H1 (cell line): ENCODE measurements at regions not wholly inside any gene's neighbourhood (a gene's known extent, or its start where the extent isn't known, plus 50 kb on each side); places are given as distances from the start of the nearest gene placed in this dataset.

Experiments used
- CTCF ChIA-PET: fragments of 300-600 bp; sonication (Branson Sonifier 250); formaldehyde crosslinking; loops from one replicate; lab custom pipeline; 2021; ENCODE audit not compliant: partially characterized antibody; lab: Charles Lee
- POLR2A ChIA-PET: fragments of 300-600 bp; sonication (Branson Sonifier 250); formaldehyde crosslinking; loops from one replicate; lab custom pipeline; 2021; ENCODE audit warnings: inconsistent platforms; ENCODE audit not compliant: partially characterized antibody; lab: Charles Lee
- DNase-seq, 2 experiments: peaks; one replicate each; pipeline versions ENCODE4 v3.0.0 to v3.0.0-alpha.2; 2010 to 2022; ENCODE audit warnings: low spot score in 2 of 2, low read depth in 1 of 2, mixed read lengths in 1 of 2
- FAIRE-seq: peaks from 2 replicates; lab custom pipeline; 2011; peaks lifted over from hg19 to GRCh38; lab: Jason Lieb, UNC
- H2AFZ ChIP-seq: 2 replicates; pipeline ENCODE4 v1.8.1; 2012; ENCODE audit warnings: low read length, inconsistent platforms
- H2AK5ac ChIP-seq: 2 replicates; pipeline ENCODE4 v1.6.1; 2013; ENCODE audit warnings: low read depth, low read length
- H2BK120ac ChIP-seq: replicated peaks from 2 replicates; pipeline ENCODE3; 2013; ENCODE audit warnings: low read depth, low read length, inconsistent platforms
- H2BK12ac ChIP-seq: 2 replicates; pipeline ENCODE4 v1.6.1; 2013; ENCODE audit warnings: low read depth, low read length
- H2BK15ac ChIP-seq: 2 replicates; pipeline ENCODE4 v1.6.1; 2013; ENCODE audit warnings: low read length
- H2BK20ac ChIP-seq: 2 replicates; pipeline ENCODE4 v1.6.1; 2013; ENCODE audit warnings: low read length
- H2BK5ac ChIP-seq: 2 replicates; pipeline ENCODE4 v1.6.1; 2013; ENCODE audit warnings: low read depth, low read length
- H3K14ac ChIP-seq: 2 replicates; pipeline ENCODE4 v1.6.1; 2013; ENCODE audit warnings: inconsistent platforms; ENCODE audit not compliant: insufficient read length
- H3K18ac ChIP-seq: 2 replicates; pipeline ENCODE4 v1.6.1; 2013; ENCODE audit warnings: low read length; ENCODE audit errors: extremely low read depth
- H3K23ac ChIP-seq: 2 replicates; pipeline ENCODE4 v1.6.1; 2013; ENCODE audit warnings: inconsistent platforms; ENCODE audit not compliant: insufficient read length
- H3K23me2 ChIP-seq: 2 replicates; pipeline ENCODE4 v1.6.1; 2013; ENCODE audit warnings: low read depth, low read length
- H3K27ac ChIP-seq: 2 replicates; pipeline ENCODE4 v1.6.1; 2011; ENCODE audit warnings: low read depth, low read length, inconsistent platforms
- H3K27me3 ChIP-seq, 4 experiments: replicated peaks in 1 of 4; 1 replicate in 1 of 4; 2 replicates in 3 of 4; pipeline versions ENCODE4 v1.6.1 to v1.8.1; 2011 to 2013; ENCODE audit warnings: low read length in 3 of 4, mild to moderate bottlenecking in 3 of 4, inconsistent platforms in 2 of 4, mixed read lengths in 2 of 4, moderate library complexity in 1 of 4; ENCODE audit not compliant: control insufficient read depth in 3 of 4, insufficient read depth in 3 of 4; ENCODE audit errors: extremely low read depth in 1 of 4
- H3K36me3 ChIP-seq, 4 experiments: 2 replicates each; pipeline versions ENCODE4 v1.6.1 to v1.8.1; 2011 to 2013; ENCODE audit warnings: mild to moderate bottlenecking in 4 of 4, low read length in 3 of 4, moderate library complexity in 2 of 4, control low read depth in 1 of 4, inconsistent platforms in 1 of 4; ENCODE audit not compliant: insufficient read depth in 4 of 4, control insufficient read depth in 2 of 4
- H3K4ac ChIP-seq: replicated peaks from 2 replicates; pipeline ENCODE3; 2013; ENCODE audit warnings: low read length, low read depth, mixed read lengths, inconsistent platforms; ENCODE audit not compliant: insufficient read length
- H3K4me1 ChIP-seq, 4 experiments: replicated peaks in 1 of 4; 1 replicate in 1 of 4; 2 replicates in 3 of 4; pipeline versions ENCODE4 v1.6.1 to v1.8.1; 2011 to 2013; ENCODE audit warnings: low read length in 3 of 4, inconsistent platforms in 2 of 4, mixed read lengths in 1 of 4; ENCODE audit not compliant: insufficient read depth in 4 of 4, control insufficient read depth in 3 of 4
- H3K4me2 ChIP-seq, 2 experiments: 2 replicates each; pipeline versions ENCODE4 v1.6.1 to v1.8.1; 2011 to 2013; ENCODE audit warnings: low read depth in 2 of 2, low read length in 2 of 2, control low read depth in 1 of 2, inconsistent platforms in 1 of 2, mild to moderate bottlenecking in 1 of 2; ENCODE audit not compliant: insufficient read depth in 1 of 2
- H3K4me3 ChIP-seq, 4 experiments: fragments of 200-600, 300-600 bp in 1 of 4; sonication (generic), shearing (Covaris generic), sonication (Bioruptor Twin) in 1 of 4; 2 replicates each; pipeline versions ENCODE4 v1.5.1 to v1.8.1; 2011 to 2016; ENCODE audit warnings: low read length in 4 of 4, low read depth in 3 of 4, control low read depth in 2 of 4, inconsistent platforms in 2 of 4, mild to moderate bottlenecking in 2 of 4, mixed read lengths in 1 of 4, moderate library complexity in 1 of 4; ENCODE audit not compliant: insufficient read depth in 2 of 4; ENCODE audit errors: extremely low read depth in 1 of 4
- H3K56ac ChIP-seq: replicated peaks from 2 replicates; pipeline ENCODE3; 2013; ENCODE audit warnings: low read depth, mild to moderate bottlenecking, mixed read lengths, low read length, inconsistent platforms; ENCODE audit not compliant: insufficient read length
- H3K79me1 ChIP-seq: 2 replicates; pipeline ENCODE4 v1.6.1; 2013; ENCODE audit warnings: low read depth, low read length, control low read depth
- H3K79me2 ChIP-seq, 2 experiments: 2 replicates each; pipeline versions ENCODE4 v1.6.1 to v1.8.1; 2012 to 2013; ENCODE audit warnings: low read length in 2 of 2, mild to moderate bottlenecking in 2 of 2, inconsistent platforms in 1 of 2; ENCODE audit not compliant: insufficient read depth in 2 of 2, control insufficient read depth in 1 of 2
- H3K9ac ChIP-seq, 4 experiments: replicated peaks in 1 of 4; 1 replicate in 1 of 4; 2 replicates in 3 of 4; pipeline versions ENCODE4 v1.6.1 to v1.8.1; 2011 to 2013; ENCODE audit warnings: low read depth in 3 of 4, low read length in 3 of 4, control low read depth in 2 of 4, mild to moderate bottlenecking in 2 of 4, moderate library complexity in 2 of 4, inconsistent platforms in 1 of 4; ENCODE audit errors: extremely low read depth in 1 of 4
- H3K9me3 ChIP-seq, 2 experiments: 2 replicates each; pipeline versions ENCODE4 v1.6.1 to v1.8.1; 2012 to 2013; ENCODE audit warnings: mild to moderate bottlenecking in 2 of 2, moderate library complexity in 2 of 2, control low read depth in 1 of 2, inconsistent platforms in 1 of 2, low read depth in 1 of 2, low read length in 1 of 2, mixed read lengths in 1 of 2; ENCODE audit not compliant: insufficient read depth in 2 of 2
- H4K20me1 ChIP-seq, 2 experiments: replicated peaks in 1 of 2; 2 replicates each; pipeline versions ENCODE3 to v1.8.1; 2011 to 2013; ENCODE audit warnings: inconsistent platforms in 2 of 2, low read length in 2 of 2, mild to moderate bottlenecking in 1 of 2; ENCODE audit not compliant: insufficient read depth in 2 of 2, control insufficient read depth in 1 of 2
- H4K5ac ChIP-seq: 2 replicates; pipeline ENCODE4 v1.6.1; 2013; ENCODE audit warnings: low read length, low read depth, mixed read lengths, inconsistent platforms; ENCODE audit not compliant: insufficient read length
- H4K8ac ChIP-seq: 2 replicates; pipeline ENCODE4 v1.8.0; 2013; ENCODE audit warnings: mild to moderate bottlenecking, moderate library complexity, low read length, inconsistent platforms; ENCODE audit not compliant: insufficient read depth; ENCODE audit errors: extremely low read depth
- H4K91ac ChIP-seq: replicated peaks from 2 replicates; pipeline ENCODE3; 2013; ENCODE audit warnings: low read length, mixed read lengths, inconsistent platforms; ENCODE audit not compliant: insufficient read length
- BCL11A ChIP-seq, 2 experiments: IDR thresholded peaks; one replicate each; pipeline ENCODE4 v1.6.1; 2011; ENCODE audit warnings: low read depth in 2 of 2, low read length in 2 of 2, mild to moderate bottlenecking in 2 of 2
- BRCA1 ChIP-seq: IDR thresholded peaks from 2 replicates; pipeline ENCODE4 v1.6.1; 2012; ENCODE audit warnings: low read depth, low read length, improper control_type of control experiment
- CBX5 ChIP-seq: fragments of 300-800, 300-1000 bp; sonication (generic); IDR thresholded peaks from 2 replicates; pipeline ENCODE4 v1.7.1; 2016; ENCODE audit warnings: antibody characterized with exemption, low read length, low read depth
- CHD1 ChIP-seq: IDR thresholded peaks from 2 replicates; pipeline ENCODE4 v1.6.1; 2012; ENCODE audit warnings: low read depth, low read length, improper control_type of control experiment
- CHD2 ChIP-seq: IDR thresholded peaks from 2 replicates; pipeline ENCODE4 v1.6.1; 2012; ENCODE audit warnings: low read length, improper control_type of control experiment
- EGR1 ChIP-seq: IDR thresholded peaks from 2 replicates; pipeline ENCODE4 v1.6.1; 2011; ENCODE audit warnings: low read depth, low read length, borderline replicate concordance
- KDM1A ChIP-seq: fragments of 200-600, 300-600 bp; sonication (generic); IDR thresholded peaks from 2 replicates; pipeline ENCODE4 v1.7.1; 2016; ENCODE audit warnings: mild to moderate bottlenecking, low read length, borderline replicate concordance
- RAD21 ChIP-seq, 2 experiments: IDR thresholded peaks in 1 of 2; conservative IDR thresholded peaks in 1 of 2; 2 replicates each; pipeline ENCODE4 v1.6.1; 2011; ENCODE audit warnings: low read depth in 2 of 2, low read length in 2 of 2, improper control_type of control experiment in 1 of 2, inconsistent platforms in 1 of 2, mild to moderate bottlenecking in 1 of 2, moderate library complexity in 1 of 2
- RBBP5 ChIP-seq: IDR thresholded peaks from 2 replicates; pipeline ENCODE4 v1.7.1; 2012; ENCODE audit warnings: low read depth, mild to moderate bottlenecking, inconsistent platforms, low read length, moderate library complexity, borderline replicate concordance
- SIRT6 ChIP-seq: IDR thresholded peaks from one replicate; pipeline ENCODE4 v1.7.1; 2012; ENCODE audit warnings: low read length, inconsistent platforms
- SP4 ChIP-seq: IDR thresholded peaks from 2 replicates; pipeline ENCODE4 v1.6.1; 2012; ENCODE audit warnings: low read length, inconsistent platforms
- SRF ChIP-seq: IDR thresholded peaks from 2 replicates; pipeline ENCODE4 v1.6.1; 2011; ENCODE audit warnings: mild to moderate bottlenecking, low read depth, low read length, moderate library complexity
- TBP ChIP-seq: IDR thresholded peaks from 2 replicates; pipeline ENCODE4 v1.6.1; 2011; ENCODE audit warnings: low read depth, low read length, improper control_type of control experiment
- WGBS, 2 experiments: shearing (Covaris generic) in 1 of 2; methylation state at CpG; one replicate each; pipeline versions ENCODE4 v1.1.6 to v1.1.7; 2013 to 2015; ENCODE audit warnings: low lambda C conversion rate in 2 of 2, mixed read lengths in 2 of 2, inconsistent platforms in 1 of 2, low coverage in 1 of 2, missing lambda C conversion rate in 1 of 2; ENCODE audit not compliant: insufficient replicate concordance in 2 of 2, insufficient coverage in 1 of 2, insufficient read length in 1 of 2; ENCODE audit errors: extremely low coverage in 1 of 2, missing lambda C conversion rate in 1 of 2; 5-methylcytosine and 5-hydroxymethylcytosine counted together
- TF ChIP-seq, protein P1 (sequence below), 3 experiments: IDR thresholded peaks; 1 replicate in 2 of 3; 2 replicates in 1 of 3; pipeline versions ENCODE4 v1.5.1 to v1.6.1; 2011; ENCODE audit warnings: low read length in 3 of 3, mild to moderate bottlenecking in 3 of 3, inconsistent platforms in 2 of 3, low read depth in 1 of 3, moderate library complexity in 1 of 3; ENCODE audit not compliant: insufficient read depth in 1 of 3; ENCODE audit errors: control extremely low read depth in 1 of 3

DNA sequence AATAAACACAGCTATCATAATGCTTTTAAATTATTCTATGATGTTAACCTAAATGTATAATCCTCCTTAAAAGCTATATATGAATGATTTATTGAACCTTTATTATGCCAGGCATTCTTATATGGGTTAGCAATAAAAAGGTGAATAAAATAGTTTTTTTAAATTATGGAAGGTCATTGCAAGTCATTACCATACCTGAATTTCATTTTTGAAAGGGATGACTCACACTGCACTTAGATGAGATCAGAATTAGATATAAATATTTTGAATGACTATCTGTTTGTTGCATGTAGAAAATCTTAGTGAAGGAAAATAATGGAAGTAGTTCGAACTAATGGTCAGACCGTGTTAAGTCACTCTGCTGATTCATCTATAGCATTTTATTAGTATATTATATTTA is 822.3 kb downstream of the LUZP2 start:
- no peaks in the 10 kb centered on the region for H3K79me1 ChIP-seq
- H2BK5ac ChIP-seq: no peak overlapping the region
- H3K79me2 ChIP-seq: no peaks in the 10 kb centered on the region
- H3K4me1 ChIP-seq: no peaks in the 10 kb centered on the region
- no peak overlapping the region for H3K9ac ChIP-seq
- no peak overlapping the region for H2BK120ac ChIP-seq
- H3K23me2 ChIP-seq: no peaks in the 10 kb centered on the region
- H3K56ac ChIP-seq: no peak overlapping the region
- WGBS, 2 experiments: 95% methylated on average over 2 of the region's 2 CpGs; no CpG with 5 or more reads in 1 of the 2 experiments
- no peak overlapping the region for H4K91ac ChIP-seq
- DNase-seq (no peak), FAIRE-seq (no peak)
- H3K4me2 ChIP-seq: no peak overlapping the region
- CTCF ChIA-PET: interaction anchor here (0.6 kb wide), 1 partner anchor 1164 kb away, joined by 3 read pairs; no protein-coding TSS in a partner anchor
- no peak overlapping the region for H2AK5ac ChIP-seq
- POLR2A ChIA-PET: no interaction called here
- H3K18ac ChIP-seq: no peak overlapping the region
- no peak overlapping the region for H3K23ac ChIP-seq
- H3K27me3 ChIP-seq: no peaks in the 10 kb centered on the region
- H2BK12ac ChIP-seq: no peak overlapping the region
- H3K36me3 ChIP-seq: no peaks in the 10 kb centered on the region
- TF ChIP-seq CBX5 (no peak), KDM1A (no peak), SIRT6 (no peak), SP4 (no peak), EGR1 (no peak), RBBP5 (no peak), BCL11A (IDR thresholded peaks at IDR 0.05; ENCODE audit: low read depth in 2 of 2, low read length in 2 of 2) (no peak), SRF (no peak), BRCA1 (no peak), RAD21 (IDR thresholded peaks at IDR 0.05 in 1 of 2, conservative IDR thresholded peaks at IDR 0.05 in 1 of 2; ENCODE audit: low read depth in 2 of 2, low read length in 2 of 2) (no peak), CHD2 (no peak), TBP (no peak), CHD1 (no peak)
- TF ChIP-seq, protein P1, sequence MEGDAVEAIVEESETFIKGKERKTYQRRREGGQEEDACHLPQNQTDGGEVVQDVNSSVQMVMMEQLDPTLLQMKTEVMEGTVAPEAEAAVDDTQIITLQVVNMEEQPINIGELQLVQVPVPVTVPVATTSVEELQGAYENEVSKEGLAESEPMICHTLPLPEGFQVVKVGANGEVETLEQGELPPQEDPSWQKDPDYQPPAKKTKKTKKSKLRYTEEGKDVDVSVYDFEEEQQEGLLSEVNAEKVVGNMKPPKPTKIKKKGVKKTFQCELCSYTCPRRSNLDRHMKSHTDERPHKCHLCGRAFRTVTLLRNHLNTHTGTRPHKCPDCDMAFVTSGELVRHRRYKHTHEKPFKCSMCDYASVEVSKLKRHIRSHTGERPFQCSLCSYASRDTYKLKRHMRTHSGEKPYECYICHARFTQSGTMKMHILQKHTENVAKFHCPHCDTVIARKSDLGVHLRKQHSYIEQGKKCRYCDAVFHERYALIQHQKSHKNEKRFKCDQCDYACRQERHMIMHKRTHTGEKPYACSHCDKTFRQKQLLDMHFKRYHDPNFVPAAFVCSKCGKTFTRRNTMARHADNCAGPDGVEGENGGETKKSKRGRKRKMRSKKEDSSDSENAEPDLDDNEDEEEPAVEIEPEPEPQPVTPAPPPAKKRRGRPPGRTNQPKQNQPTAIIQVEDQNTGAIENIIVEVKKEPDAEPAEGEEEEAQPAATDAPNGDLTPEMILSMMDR (IDR thresholded peaks at IDR 0.05; ENCODE audit: control extremely low read depth in 1 of 3, insufficient read depth in 1 of 3, low read depth in 1 of 3, low read length in 3 of 3): no peak
- no peak overlapping the region for H3K4ac ChIP-seq
- H3K9me3 ChIP-seq: no peaks in the 10 kb centered on the region
- H4K8ac ChIP-seq: no peak overlapping the region
- no peak overlapping the region for H3K27ac ChIP-seq
- no peak overlapping the region for H3K4me3 ChIP-seq
- H3K14ac ChIP-seq: no peak overlapping the region
- no peak overlapping the region for H2BK20ac ChIP-seq
- H2AFZ ChIP-seq: no peak overlapping the region
- no peak overlapping the region for H4K5ac ChIP-seq
- no peaks in the 10 kb centered on the region for H4K20me1 ChIP-seq
- H2BK15ac ChIP-seq: no peak overlapping the region
